HUES6 (cell line): ENCODE measurements at regions not wholly inside any gene's neighbourhood (a gene's known extent, or its start where the extent isn't known, plus 50 kb on each side); places are given as distances from the start of the nearest gene placed in this dataset.
"Not testable (repeated sequence)": the region's sequence is repeated elsewhere in the genome, so short reads cannot be mapped to it uniquely, and the experiment has no call there.

Source experiments
- H3K27ac ChIP-seq: 2 replicates; pipeline ENCODE4 v1.7.0; 2013; ENCODE audit warnings: low read depth, mild to moderate bottlenecking, low read length, inconsistent platforms
- H3K27me3 ChIP-seq: 2 replicates; pipeline ENCODE4 v1.6.1; 2013; ENCODE audit warnings: low read length; ENCODE audit not compliant: control insufficient read depth, insufficient read depth
- H3K36me3 ChIP-seq: 2 replicates; pipeline ENCODE4 v1.6.1; 2013; ENCODE audit warnings: low read length; ENCODE audit not compliant: control insufficient read depth, insufficient read depth
- H3K4me1 ChIP-seq: 2 replicates; pipeline ENCODE4 v1.6.1; 2013; ENCODE audit warnings: low read length; ENCODE audit not compliant: control insufficient read depth, insufficient read depth
- H3K4me3 ChIP-seq: 2 replicates; pipeline ENCODE4 v1.5.1; 2013; ENCODE audit warnings: low read depth, low read length
- H3K9ac ChIP-seq: one replicate; pipeline ENCODE4 v1.6.1; 2013; ENCODE audit warnings: mild to moderate bottlenecking, low read length
- H3K9me3 ChIP-seq: 2 replicates; pipeline ENCODE4 v1.6.1; 2013; ENCODE audit warnings: low read depth, low read length; ENCODE audit not compliant: control insufficient read depth, insufficient read depth

- Histone ChIP-seq H3K9ac (no peak overlapping the region), H3K9me3 (no peaks in the 10 kb centered on the region), H3K27me3 (no peaks in the 10 kb centered on the region), H3K27ac (no peak overlapping the region), H3K4me3 (no peak overlapping the region), H3K4me1 (no peaks in the 10 kb centered on the region), H3K36me3 (no peaks in the 10 kb centered on the region)
Measured at GRCh38 chr1:30444401-30444800, 279.0 kb downstream of the MATN1 start.

DNA sequence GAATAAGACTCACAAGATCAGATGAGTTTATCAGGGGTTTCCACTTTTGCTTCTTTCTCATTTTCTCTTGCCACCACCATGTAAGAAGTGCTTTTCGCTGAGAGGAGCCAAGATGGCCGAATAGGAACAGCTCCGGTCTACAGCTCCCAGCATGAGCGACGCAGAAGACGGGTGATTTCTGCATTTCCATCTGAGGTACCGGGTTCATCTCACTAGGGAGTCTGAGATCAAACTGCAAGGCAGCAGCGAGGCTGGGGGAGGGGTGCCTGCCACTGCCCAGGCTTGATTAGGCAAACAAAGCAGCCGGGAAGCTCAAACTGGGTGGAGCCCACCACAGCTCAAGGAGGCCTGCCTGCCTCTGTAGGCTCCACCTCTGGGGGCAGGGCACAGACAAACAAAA is 285.1 kb downstream of the MATN1 start:
- not testable (repeated sequence) for H3K36me3 ChIP-seq, H3K27me3 ChIP-seq, H3K4me3 ChIP-seq, H3K27ac ChIP-seq, H3K4me1 ChIP-seq, H3K9ac ChIP-seq
- H3K9me3 ChIP-seq = peaks cover 22% of the 10 kb centered on the region

GRCh38 chr1:30437059-30437576 is 286.3 kb downstream of the MATN1 start:
- peaks cover 22% of the 10 kb centered on the region for H3K9me3 ChIP-seq
- H3K9ac ChIP-seq = no peak overlapping the region
- no peak overlapping the region for H3K4me3 ChIP-seq
- H3K27ac ChIP-seq = no peak overlapping the region
- no peaks in the 10 kb centered on the region for H3K27me3 ChIP-seq
- H3K36me3 ChIP-seq = no peaks in the 10 kb centered on the region
- H3K4me1 ChIP-seq = no peaks in the 10 kb centered on the region

- H3K27ac ChIP-seq = no peak overlapping the region
- H3K9me3 ChIP-seq = peaks cover 2% of the 10 kb centered on the region; the same call in 1 of the 2 replicates
- no peak overlapping the region for H3K4me3 ChIP-seq
- H3K4me1 ChIP-seq = peaks cover 5% of the 10 kb centered on the region; the same call in 1 of the 2 replicates
- no peaks in the 10 kb centered on the region for H3K27me3 ChIP-seq
- no peaks in the 10 kb centered on the region for H3K36me3 ChIP-seq
- H3K9ac ChIP-seq = no peak overlapping the region
Measured at GRCh38 chr1:30427545-30427944, 295.8 kb downstream of the MATN1 start.

GRCh38 chr1:30425046-30425445 is 298.3 kb downstream of the MATN1 start:
- H3K27ac ChIP-seq = no peak overlapping the region
- H3K9me3 ChIP-seq = no peaks in the 10 kb centered on the region
- no peaks in the 10 kb centered on the region for H3K36me3 ChIP-seq
- H3K9ac ChIP-seq = no peak overlapping the region
- peaks cover 5% of the 10 kb centered on the region; the same call in 1 of the 2 replicates for H3K4me1 ChIP-seq
- no peaks in the 10 kb centered on the region for H3K27me3 ChIP-seq
- no peak overlapping the region for H3K4me3 ChIP-seq

DNA sequence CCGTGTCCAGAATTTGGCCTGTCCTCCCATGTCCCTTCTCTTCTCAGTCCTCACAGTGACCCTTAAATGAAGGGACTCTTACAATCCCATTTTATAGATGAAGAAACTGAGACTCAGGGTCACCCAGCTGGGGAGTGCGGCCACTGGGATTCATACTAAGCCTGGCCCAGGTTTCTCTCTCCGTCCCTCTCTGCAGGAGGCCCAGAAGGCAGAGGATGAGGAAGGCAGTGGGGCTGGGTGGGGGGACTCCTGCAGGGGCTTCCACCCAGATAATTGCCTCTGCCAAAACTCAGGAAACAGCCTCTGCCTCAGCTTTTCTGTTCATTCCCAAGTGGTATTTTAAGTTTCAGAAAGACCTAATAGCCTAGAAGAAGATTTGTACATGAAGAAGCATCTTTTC is 299.8 kb downstream of the MATN1 start:
- no peaks in the 10 kb centered on the region for H3K36me3 ChIP-seq
- no peaks in the 10 kb centered on the region for H3K9me3 ChIP-seq
- no peak overlapping the region for H3K4me3 ChIP-seq
- no peak overlapping the region for H3K9ac ChIP-seq
- H3K27ac ChIP-seq = no peak overlapping the region
- peaks cover 5% of the 10 kb centered on the region; the same call in 1 of the 2 replicates for H3K4me1 ChIP-seq
- no peaks in the 10 kb centered on the region for H3K27me3 ChIP-seq

GRCh38 chr1:30422251-30422650 is 301.1 kb downstream of the MATN1 start:
- Histone ChIP-seq H3K4me3 (no peak overlapping the region), H3K4me1 (peaks cover 6% of the 10 kb centered on the region), H3K36me3 (no peaks in the 10 kb centered on the region), H3K9ac (no peak overlapping the region), H3K27me3 (no peaks in the 10 kb centered on the region), H3K9me3 (no peaks in the 10 kb centered on the region), H3K27ac (no peak overlapping the region)

DNA sequence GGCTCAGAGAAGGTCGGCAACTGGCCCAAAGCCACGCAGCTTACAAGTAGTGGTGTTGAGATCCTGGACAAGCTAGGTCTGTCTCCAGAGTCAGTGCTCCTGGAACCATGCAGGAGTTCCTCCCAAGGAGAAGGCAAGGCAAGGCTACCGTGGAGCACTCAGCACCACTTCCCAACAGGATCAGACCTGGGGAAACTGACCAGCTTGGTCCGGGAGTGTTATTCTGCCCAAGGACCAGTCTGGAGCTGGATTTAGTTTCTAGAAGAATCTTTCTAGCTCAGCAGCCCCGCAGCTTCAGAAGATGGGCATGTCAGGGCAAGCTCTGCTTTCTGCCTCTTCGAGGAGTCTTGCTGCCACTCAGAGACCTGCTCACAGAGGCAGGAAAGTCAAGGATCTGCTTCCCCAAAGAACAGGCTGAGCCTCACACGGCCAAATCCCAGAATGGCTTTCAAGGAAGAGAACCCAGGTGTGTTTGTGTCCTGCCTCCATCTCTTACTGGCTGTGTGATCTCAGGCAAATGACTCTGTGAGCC is 302.8 kb downstream of the MATN1 start:
- Histone ChIP-seq H3K9ac (no peak overlapping the region), H3K4me3 (no peak overlapping the region), H3K4me1 (peaks cover 4% of the 10 kb centered on the region; the same call in 1 of the 2 replicates), H3K27me3 (no peaks in the 10 kb centered on the region), H3K27ac (no peak overlapping the region), H3K36me3 (no peaks in the 10 kb centered on the region), H3K9me3 (no peaks in the 10 kb centered on the region)

DNA sequence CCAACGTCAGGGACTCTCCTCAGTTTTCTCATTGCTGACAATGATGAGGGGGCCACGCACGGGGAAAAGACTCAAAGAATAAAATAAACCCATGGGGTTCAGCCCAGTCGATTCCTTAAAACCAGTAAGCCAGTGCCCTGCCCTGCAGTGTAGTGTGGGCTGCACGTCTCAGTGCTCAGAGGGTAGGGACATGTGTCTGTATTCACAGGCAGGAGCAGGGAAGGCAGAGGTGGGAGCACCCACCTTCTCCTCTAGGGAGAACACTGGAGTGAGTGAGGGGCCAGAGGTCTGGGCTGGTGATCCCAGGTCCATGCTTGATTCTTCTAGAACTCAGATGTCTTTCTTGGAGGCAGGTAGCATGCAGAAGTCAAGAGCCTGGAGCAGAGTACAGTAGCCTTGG is 303.6 kb downstream of the MATN1 start:
- Histone ChIP-seq H3K4me1 (peaks cover 4% of the 10 kb centered on the region; the same call in 1 of the 2 replicates), H3K9me3 (no peaks in the 10 kb centered on the region), H3K36me3 (no peaks in the 10 kb centered on the region), H3K27me3 (no peaks in the 10 kb centered on the region), H3K9ac (no peak overlapping the region), H3K27ac (no peak overlapping the region), H3K4me3 (no peak overlapping the region)

- no peak overlapping the region for H3K4me3 ChIP-seq
- no peaks in the 10 kb centered on the region for H3K36me3 ChIP-seq
- peaks cover 4% of the 10 kb centered on the region; the same call in 1 of the 2 replicates for H3K4me1 ChIP-seq
- no peak overlapping the region for H3K9ac ChIP-seq
- H3K9me3 ChIP-seq = no peaks in the 10 kb centered on the region
- no peak overlapping the region for H3K27ac ChIP-seq
- no peaks in the 10 kb centered on the region for H3K27me3 ChIP-seq
Measured at GRCh38 chr1:30418939-30419720, 304.3 kb downstream of the MATN1 start.
